HEK293 (cell line): ENCODE measurements at regions not wholly inside any gene's neighbourhood (a gene's known extent, or its start where the extent isn't known, plus 50 kb on each side); places are given as distances from the start of the nearest gene placed in this dataset.

Experiments used
- CTCF ChIA-PET: fragments of 350-600 bp; formaldehyde crosslinking; extraction: SDS; loops from one replicate; lab custom pipeline; 2021; ENCODE audit warnings: antibody characterized with exemption; lab: Yijun Ruan, JAX
- POLR2A ChIA-PET: fragments of 300-600 bp; formaldehyde crosslinking; extraction: SDS; loops from one replicate; lab custom pipeline; 2020; ENCODE audit warnings: antibody characterized with exemption, inconsistent platforms; lab: Yijun Ruan, JAX
- H3K27ac ChIP-seq: fragments of 200-500 bp; sonication (Bioruptor generic); 2 replicates; pipeline ENCODE4 v1.5.1; 2014; ENCODE audit warnings: low read depth, low read length, control low read depth, inconsistent platforms; ENCODE audit errors: extremely low read depth
- H3K36me3 ChIP-seq, 2 experiments: fragments of 200-500 bp in 1 of 2; sonication (Bioruptor generic) in 1 of 2; 1 replicate in 1 of 2; 2 replicates in 1 of 2; pipeline ENCODE4 v1.5.1; 2014 to 2017; ENCODE audit warnings: inconsistent platforms in 2 of 2, low read length in 2 of 2; ENCODE audit not compliant: control insufficient read depth in 2 of 2, insufficient read depth in 1 of 2
- H3K4me1 ChIP-seq: fragments of 200-500 bp; sonication (Bioruptor generic); 2 replicates; pipeline ENCODE4 v1.5.1; 2014; ENCODE audit warnings: mild to moderate bottlenecking, low read length, inconsistent platforms; ENCODE audit not compliant: control insufficient read depth, insufficient read depth
- H3K4me3 ChIP-seq: 2 replicates; pipeline ENCODE4 v1.5.1; 2011; ENCODE audit warnings: low read depth, mild to moderate bottlenecking, control low read depth, low read length, moderate library complexity
- H3K9me3 ChIP-seq: fragments of 200-500 bp; sonication (Bioruptor generic); 2 replicates; pipeline ENCODE4 v1.5.1; 2014; ENCODE audit warnings: low read depth, low read length, inconsistent platforms; ENCODE audit not compliant: control insufficient read depth, insufficient read depth
- ELK4 ChIP-seq: IDR thresholded peaks from 2 replicates; pipeline ENCODE4 v1.6.1; 2011; ENCODE audit warnings: mild to moderate bottlenecking, low read depth, low read length, borderline replicate concordance
- FEZF1 ChIP-seq: fragments of 450-650 bp; formaldehyde crosslinking; IDR thresholded peaks from 2 replicates; pipeline ENCODE4 v1.5.1; 2016; ENCODE audit warnings: missing biosample characterization, missing genetic modification characterization
- PBX3 ChIP-seq: sonication (generic); formaldehyde crosslinking; IDR thresholded peaks from 2 replicates; pipeline ENCODE4 v1.8.1; 2022; ENCODE audit warnings: mild to moderate bottlenecking, moderate library complexity, missing genetic modification reagents
- PRDM6 ChIP-seq: fragments of 450-650 bp; formaldehyde crosslinking; IDR thresholded peaks from 2 replicates; pipeline ENCODE4 v1.5.1; 2017; ENCODE audit warnings: missing biosample characterization, missing genetic modification characterization
- RBAK ChIP-seq: fragments of 450-650 bp; formaldehyde crosslinking; IDR thresholded peaks from 2 replicates; pipeline ENCODE4 v1.5.1; 2016; ENCODE audit warnings: missing biosample characterization, missing genetic modification characterization
- SALL2 ChIP-seq: fragments of 450-650 bp; formaldehyde crosslinking; IDR thresholded peaks from 2 replicates; pipeline ENCODE4 v1.5.0; 2017; ENCODE audit warnings: missing biosample characterization, mild to moderate bottlenecking, missing genetic modification characterization, borderline replicate concordance
- TCF7L2 ChIP-seq: IDR thresholded peaks from 2 replicates; pipeline ENCODE4 v1.6.1; 2011; ENCODE audit warnings: low read depth, mild to moderate bottlenecking, inconsistent platforms, low read length, moderate library complexity, borderline replicate concordance
- YY1 ChIP-seq: fragments of 450-650 bp; formaldehyde crosslinking; IDR thresholded peaks from 2 replicates; pipeline ENCODE4 v1.5.1; 2018; ENCODE audit warnings: missing biosample characterization, missing genetic modification characterization
- ZBTB17 ChIP-seq: fragments of 450-650 bp; formaldehyde crosslinking; IDR thresholded peaks from 2 replicates; pipeline ENCODE4 v1.5.1; 2016; ENCODE audit warnings: missing biosample characterization, missing genetic modification characterization
- ZBTB21 ChIP-seq: fragments of 450-650 bp; formaldehyde crosslinking; IDR thresholded peaks from 2 replicates; pipeline ENCODE4 v1.5.1; 2017; ENCODE audit warnings: missing biosample characterization, missing genetic modification characterization
- ZFP69B ChIP-seq: fragments of 450-650 bp; formaldehyde crosslinking; IDR thresholded peaks from 2 replicates; pipeline ENCODE4 v1.5.1; 2016; ENCODE audit warnings: missing biosample characterization, missing genetic modification characterization
- ZNF155 ChIP-seq: fragments of 450-650 bp; formaldehyde crosslinking; IDR thresholded peaks from 2 replicates; pipeline ENCODE4 v1.5.1; 2016; ENCODE audit warnings: missing biosample characterization, missing genetic modification characterization
- ZNF18 ChIP-seq: fragments of 450-650 bp; formaldehyde crosslinking; IDR thresholded peaks from 2 replicates; pipeline ENCODE4 v1.5.1; 2016; ENCODE audit warnings: missing biosample characterization, missing genetic modification characterization
- ZNF2 ChIP-seq: fragments of 450-650 bp; formaldehyde crosslinking; IDR thresholded peaks from 2 replicates; pipeline ENCODE4 v1.5.1; 2016; ENCODE audit warnings: missing biosample characterization, missing genetic modification characterization
- ZNF202 ChIP-seq: fragments of 450-650 bp; formaldehyde crosslinking; IDR thresholded peaks from 2 replicates; pipeline ENCODE4 v1.5.1; 2016; ENCODE audit warnings: missing biosample characterization, missing genetic modification characterization, borderline replicate concordance
- ZNF362 ChIP-seq: fragments of 450-650 bp; formaldehyde crosslinking; IDR thresholded peaks from 2 replicates; pipeline ENCODE4 v1.5.1; 2016; ENCODE audit warnings: missing biosample characterization, missing genetic modification characterization
- ZNF391 ChIP-seq: fragments of 450-650 bp; formaldehyde crosslinking; IDR thresholded peaks from 2 replicates; pipeline ENCODE4 v1.5.1; 2016; ENCODE audit warnings: low read depth, missing biosample characterization, missing genetic modification characterization, borderline replicate concordance
- ZNF398 ChIP-seq: fragments of 450-650 bp; formaldehyde crosslinking; IDR thresholded peaks from 2 replicates; pipeline ENCODE4 v1.5.1; 2017; ENCODE audit warnings: missing biosample characterization, missing genetic modification characterization
- ZNF518A ChIP-seq: fragments of 450-650 bp; formaldehyde crosslinking; conservative IDR thresholded peaks from 2 replicates; pipeline ENCODE4 v1.5.1; 2016; ENCODE audit warnings: low read depth, missing biosample characterization, missing genetic modification characterization
- ZNF645 ChIP-seq: fragments of 450-650 bp; formaldehyde crosslinking; IDR thresholded peaks from 2 replicates; pipeline ENCODE4; 2016; ENCODE audit warnings: missing biosample characterization, missing genetic modification characterization
- ZNF76 ChIP-seq: fragments of 450-650 bp; formaldehyde crosslinking; IDR thresholded peaks from 2 replicates; pipeline ENCODE4; 2016; ENCODE audit warnings: low read depth, missing biosample characterization, missing genetic modification characterization, borderline replicate concordance
- ZNF785 ChIP-seq: fragments of 450-650 bp; formaldehyde crosslinking; IDR thresholded peaks from 2 replicates; pipeline ENCODE4 v1.5.1; 2016; ENCODE audit warnings: missing biosample characterization, missing genetic modification characterization

GRCh38 chr4:181822005-181822375 is 421.2 kb upstream of the TENM3 start:
- no peaks in the 10 kb centered on the region for H3K36me3 ChIP-seq
- H3K9me3 ChIP-seq: no peaks in the 10 kb centered on the region
- CTCF ChIA-PET: no interaction called here
- no peak overlapping the region for H3K4me3 ChIP-seq
- POLR2A ChIA-PET: no interaction called here
- H3K4me1 ChIP-seq: peaks cover 16% of the 10 kb centered on the region
- no peak overlapping the region for H3K27ac ChIP-seq
- TF ChIP-seq ZNF362 (tag by site-specific recombination) (no peak), ZNF391 (tag by site-specific recombination) (no peak), ZBTB17 (tag by site-specific recombination) (peak; percentile 18; the same call in 1 of the 2 replicates), PBX3 (CRISPR knock-in tag) (no peak), ZFP69B (tag by site-specific recombination) (no peak), TCF7L2 (peak; percentile 30; the same call in 1 of the 2 replicates), ZNF155 (tag by site-specific recombination) (no peak), ZNF2 (tag by site-specific recombination) (no peak), ZNF18 (tag by site-specific recombination) (0 out of 2 replicates have a peak, but pooled peaks have one; percentile 16), ZBTB21 (tag by site-specific recombination) (no peak), PRDM6 (tag by site-specific recombination) (peak; percentile 89), YY1 (tag by site-specific recombination) (no peak), SALL2 (tag by site-specific recombination) (no peak), FEZF1 (peak; percentile 53; the same call in 1 of the 2 replicates), ZNF785 (tag by site-specific recombination) (no peak), ZNF76 (no peak), ELK4 (no peak), ZNF398 (tag by site-specific recombination) (peak; percentile 46; the same call in 1 of the 2 replicates), ZNF202 (tag by site-specific recombination) (no peak), ZNF645 (tag by site-specific recombination) (no peak), ZNF518A (tag by site-specific recombination) (no peak), RBAK (tag by site-specific recombination) (no peak)
